ENCODE measurements at regions not wholly inside any gene's neighbourhood (a gene's known extent, or its start where the extent isn't known, plus 50 kb on each side); places are given as distances from the start of the nearest gene placed in this dataset.

- no peak for TF ChIP-seq CTCF (IDR thresholded peaks at IDR 0.05; ENCODE audit: insufficient read depth, low read depth, low read length)
- no peak for TF ChIP-seq EZH2 (IDR thresholded peaks at IDR 0.05; ENCODE audit: insufficient read depth, low read length)
Observed at GRCh38 chr4:178136736-178137345, 694.6 kb upstream of the AGA start.
